Activated CD4-positive, alpha-beta T cell treated with anti-CD3 and anti-CD28 coated beads, Interleukin-2, Interleukin-4, amounts not matched to agents 100 ng/mL and 50 ng/mL, durations not matched to agents 16 hours and 8 hours (primary cell): ENCODE measurements at regions not wholly inside any gene's neighbourhood (a gene's known extent, or its start where the extent isn't known, plus 50 kb on each side); places are given as distances from the start of the nearest gene placed in this dataset.
"Not testable (repeated sequence)": the region's sequence is repeated elsewhere in the genome, so short reads cannot be mapped to it uniquely, and the experiment has no call there.

Experiments used
- DNase-seq: peaks from one replicate; pipeline ENCODE4 v3.0.0-alpha.2; 2020; ENCODE audit warnings: low spot score

DNA sequence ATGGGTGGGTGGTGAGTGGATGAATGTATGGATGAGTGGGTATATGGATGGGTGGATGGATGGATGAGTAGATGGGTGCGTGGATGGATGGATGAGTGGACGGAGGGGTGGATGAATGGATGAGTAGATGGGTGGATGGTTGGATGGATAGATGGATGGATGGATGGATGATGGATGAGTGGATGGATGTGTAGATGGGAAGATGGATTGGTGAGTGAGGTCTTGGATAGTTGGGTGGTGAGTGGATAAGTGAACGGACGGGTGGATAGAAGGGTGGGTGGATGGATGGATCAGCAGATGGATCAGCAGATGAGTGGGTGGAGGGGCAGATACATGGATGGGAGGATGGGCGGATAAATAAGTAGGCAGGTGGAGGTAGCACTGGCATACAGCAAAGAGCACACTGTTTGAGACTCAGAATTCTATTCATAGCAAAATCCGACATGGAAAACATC lies 163.5 kb downstream of the C9orf50 start:
- DNase-seq, result no peak

GRCh38 chr9:129456549-129457324 lies 164.2 kb downstream of the C9orf50 start:
- no peak for DNase-seq

DNA sequence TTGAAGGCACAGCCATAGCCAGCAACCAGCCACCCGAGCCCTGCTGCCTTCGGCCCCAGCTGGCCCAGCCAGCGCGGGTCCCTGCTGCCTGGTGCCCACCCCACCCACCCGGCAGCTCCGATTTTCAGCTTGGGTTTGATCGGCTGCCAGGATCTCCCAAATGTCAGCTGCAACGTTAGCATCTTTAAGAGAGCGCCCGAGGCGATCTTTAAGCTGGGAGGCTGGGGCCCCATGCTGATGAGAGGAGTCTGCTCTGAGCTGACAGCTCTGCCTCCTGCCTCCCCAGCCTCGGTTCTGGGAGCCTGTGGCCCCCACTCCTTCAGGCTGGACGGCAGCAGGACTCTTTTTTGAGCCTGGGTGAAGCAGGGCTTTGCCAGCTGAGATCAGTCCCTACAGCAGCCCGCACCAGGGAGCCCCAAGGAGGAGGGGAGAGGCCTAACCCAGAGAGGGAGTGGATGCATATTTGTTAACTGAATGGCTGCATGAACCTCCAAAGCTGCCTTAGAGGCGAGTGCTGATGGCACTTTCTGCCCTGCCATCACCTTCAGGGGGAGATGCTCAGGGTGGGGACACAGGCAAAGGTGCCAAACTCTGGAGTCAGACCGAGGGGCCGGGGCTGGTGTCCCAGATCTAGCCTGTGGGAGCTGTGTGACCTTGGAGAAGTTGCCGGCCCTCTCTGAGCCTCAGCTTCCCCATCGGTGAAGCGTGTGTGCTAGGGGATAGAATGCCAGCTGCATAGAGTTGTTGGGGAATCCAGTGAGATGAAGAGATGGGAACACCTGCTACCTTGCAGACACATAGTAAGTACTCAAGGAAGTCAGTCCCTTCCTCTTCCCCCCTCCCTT lies 165.5 kb downstream of the C9orf50 start:
- DNase-seq, result no peak

GRCh38 chr9:129454467-129455067 lies 166.3 kb downstream of the C9orf50 start:
- no peak for DNase-seq

DNA sequence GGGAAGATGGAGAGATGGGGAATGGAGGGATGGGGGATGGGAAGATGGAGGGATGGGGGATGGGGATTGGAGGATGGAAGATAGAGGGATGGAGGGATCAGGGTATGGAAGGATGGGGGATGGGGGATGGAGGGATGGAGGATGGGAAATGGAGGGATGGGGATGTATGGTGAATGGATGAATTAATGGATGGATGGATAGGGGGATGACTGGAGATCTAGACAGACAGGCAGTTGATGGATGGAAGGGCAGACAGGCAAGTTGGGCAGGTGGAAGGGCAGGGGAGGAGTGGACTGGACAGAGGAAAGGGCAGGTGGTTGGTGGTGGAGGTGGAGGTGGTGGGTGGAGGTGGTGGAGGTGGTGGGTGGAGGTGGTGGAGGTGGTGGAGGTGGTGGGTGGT lies 167.2 kb downstream of the C9orf50 start:
- DNase-seq, result no peak

- DNase-seq, result no peak
These were observed 169.2 kb downstream of the C9orf50 start for GRCh38 chr9:129451669-129452068.

DNA sequence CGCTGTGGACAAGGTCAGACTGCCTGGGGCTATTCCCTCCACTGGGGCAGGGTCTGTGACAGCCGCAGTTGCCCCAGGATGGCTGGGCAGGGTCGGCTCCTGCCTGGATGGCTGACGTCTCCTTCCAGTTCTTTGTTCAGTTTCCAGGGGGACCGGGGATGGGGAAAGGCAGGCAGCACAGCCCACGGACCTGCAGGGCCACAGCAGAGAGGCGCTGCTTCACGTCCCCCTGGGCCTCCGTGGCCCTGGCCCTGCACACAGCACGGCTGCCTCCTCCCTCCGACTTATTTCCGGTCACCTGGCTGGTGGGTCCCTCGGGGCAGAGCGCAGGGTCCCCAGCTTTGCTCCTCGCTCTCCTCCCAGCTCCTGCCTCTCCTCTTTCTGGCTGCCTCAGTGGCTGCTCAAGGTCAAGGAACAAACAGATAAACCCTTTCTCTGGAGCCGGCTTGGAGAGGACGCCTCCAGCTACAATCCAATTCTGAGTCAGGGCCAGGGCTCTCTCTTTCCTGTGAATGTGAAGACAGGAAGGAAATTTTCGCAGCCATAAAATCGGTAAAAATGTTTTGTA lies 169.7 kb downstream of the C9orf50 start:
- no peak for DNase-seq

GRCh38 chr9:129449066-129449465 lies 171.8 kb downstream of the C9orf50 start:
- no peak for DNase-seq

GRCh38 chr9:129446828-129447550 lies 173.9 kb downstream of the C9orf50 start:
- DNase-seq, result no peak

GRCh38 chr9:129445794-129446306 lies 175.1 kb downstream of the C9orf50 start:
- DNase-seq, result no peak

GRCh38 chr9:129443515-129444164 lies 177.3 kb downstream of the C9orf50 start:
- not testable (repeated sequence) for DNase-seq

GRCh38 chr9:129442803-129443511 lies 177.9 kb downstream of the C9orf50 start:
- DNase-seq, result no peak

GRCh38 chr9:129441852-129442251 lies 179.0 kb downstream of the C9orf50 start:
- DNase-seq, result no peak

GRCh38 chr9:129440435-129441186 lies 180.3 kb downstream of the C9orf50 start:
- DNase-seq, result no peak

DNA sequence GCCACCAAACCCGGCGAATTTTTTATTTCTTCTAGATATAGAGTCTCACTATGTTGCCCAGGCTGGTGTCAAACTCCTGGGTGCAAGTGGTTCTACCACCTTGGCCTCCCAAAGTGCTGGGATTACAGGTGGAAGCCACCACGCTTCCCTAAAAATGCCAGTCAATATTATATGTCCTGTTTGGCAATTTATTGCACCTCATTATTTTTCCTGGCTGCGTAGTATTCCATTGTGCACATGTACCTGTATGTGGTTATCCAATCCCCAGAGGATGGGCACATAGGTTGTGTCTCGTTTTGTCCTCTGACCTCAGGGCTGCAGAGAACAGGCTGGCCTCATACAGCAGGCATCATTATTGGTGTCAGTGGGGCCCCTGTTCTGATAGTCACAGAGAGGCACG lies 181.7 kb downstream of the C9orf50 start:
- DNase-seq, result no peak

GRCh38 chr9:129437626-129438323 lies 183.1 kb downstream of the C9orf50 start:
- DNase-seq, result no peak

GRCh38 chr9:129436751-129437625 lies 183.9 kb downstream of the C9orf50 start:
- no peak for DNase-seq
